CD4-positive, alpha-beta T cell treated with Interleukin-4 for 1 hour (primary cell): ENCODE measurements at regions not wholly inside any gene's neighbourhood (a gene's known extent, or its start where the extent isn't known, plus 50 kb on each side); places are given as distances from the start of the nearest gene placed in this dataset.
"Not testable (repeated sequence)": the region's sequence is repeated elsewhere in the genome, so short reads cannot be mapped to it uniquely, and the experiment has no call there.

ENCODE experiments used
- DNase-seq, 2 donors: peaks; one replicate each; pipeline ENCODE4 v3.0.0-alpha.2; 2020 to 2022

DNA sequence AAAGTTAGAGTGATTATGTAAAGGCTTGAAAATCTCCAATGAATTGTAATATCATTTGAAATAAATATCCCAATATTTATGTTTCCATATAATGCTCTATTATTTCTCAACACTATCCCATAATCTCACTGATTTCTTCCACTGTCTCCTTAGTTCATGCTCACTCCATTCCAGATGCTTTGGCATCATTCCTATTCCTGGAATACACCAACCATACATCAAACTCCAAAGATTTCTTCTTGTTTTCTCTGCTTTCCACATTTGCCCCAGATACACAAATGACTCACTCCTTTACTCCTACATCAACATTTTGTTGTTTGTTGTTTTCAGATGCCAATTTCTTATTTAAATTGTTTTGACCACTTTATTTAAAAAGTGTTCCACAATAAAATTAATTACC lies 1390.8 kb downstream of the ZPLD1 start:
- DNase-seq = no peak

DNA sequence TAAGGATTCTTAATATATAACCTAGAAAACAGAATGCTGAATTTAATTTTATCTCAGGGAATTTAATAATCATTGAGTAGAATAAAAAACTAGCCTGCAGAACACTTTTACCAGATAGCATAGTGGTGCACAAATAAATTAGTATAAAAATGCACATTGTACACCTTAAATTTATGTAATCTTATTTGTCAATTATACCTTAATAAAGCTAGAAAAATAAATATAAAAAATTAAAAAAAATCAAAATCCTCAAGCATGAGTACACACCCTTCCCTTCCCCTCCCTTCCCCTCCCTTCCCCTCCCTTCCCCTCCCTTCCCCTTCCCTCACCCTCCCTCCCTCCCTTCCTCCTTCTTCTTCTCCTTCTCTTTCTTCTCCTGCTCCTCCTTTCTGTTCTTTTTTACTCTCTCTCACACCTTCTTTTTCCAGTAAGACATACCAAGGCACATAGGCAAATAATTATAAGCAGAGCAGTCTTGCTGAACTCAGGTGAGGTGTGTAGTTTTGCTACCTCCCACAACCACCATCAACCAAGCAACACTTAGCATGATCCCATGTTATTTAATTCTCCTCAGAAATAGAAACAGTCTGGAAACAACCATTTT lies 1395.0 kb downstream of the ZPLD1 start:
- no peak for DNase-seq

DNA sequence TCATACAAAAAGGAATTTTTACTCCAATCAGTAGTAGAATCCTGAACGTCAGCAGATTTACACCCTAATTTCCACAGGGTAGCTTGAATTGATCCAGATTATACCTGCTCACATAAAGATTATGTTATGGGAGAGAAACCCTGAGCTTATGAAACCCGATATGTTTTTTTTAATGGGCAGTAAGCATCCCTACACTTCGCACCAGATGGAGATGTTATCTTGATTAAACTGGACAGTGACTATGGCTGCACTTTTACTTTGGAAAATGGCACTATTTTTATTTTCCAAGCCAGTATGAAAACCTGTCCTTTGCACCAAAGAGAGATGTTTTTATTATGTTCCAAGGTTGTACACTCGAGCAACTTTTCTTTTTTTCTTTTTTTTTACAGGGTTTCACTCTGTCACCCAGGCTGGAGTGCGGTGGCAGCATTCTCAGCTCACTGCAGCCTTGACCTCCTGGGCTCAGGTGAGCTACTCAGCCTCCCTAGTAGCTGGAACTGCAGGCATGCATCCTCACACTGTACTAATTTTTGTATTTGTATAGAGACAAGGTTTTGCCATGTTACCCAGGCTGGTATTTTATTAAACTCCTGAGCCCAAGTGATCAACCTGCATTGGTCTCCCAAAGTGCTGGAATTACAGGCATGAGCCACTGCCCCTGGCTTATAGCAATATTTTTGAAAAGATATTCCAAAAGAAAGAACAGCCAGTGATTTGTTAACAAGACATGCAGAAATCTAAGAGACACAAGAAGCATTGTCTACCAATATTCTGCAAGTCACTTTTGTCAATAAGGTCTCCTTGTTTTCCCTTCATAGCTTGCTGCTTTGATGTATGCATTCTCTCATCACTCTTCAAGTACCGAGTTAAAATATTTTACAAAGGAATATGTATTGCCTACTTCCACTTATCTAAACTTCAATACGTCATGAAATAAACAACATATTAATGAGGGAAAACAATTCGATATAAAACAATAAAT lies 1412.6 kb downstream of the ZPLD1 start:
- no peak for DNase-seq

DNA sequence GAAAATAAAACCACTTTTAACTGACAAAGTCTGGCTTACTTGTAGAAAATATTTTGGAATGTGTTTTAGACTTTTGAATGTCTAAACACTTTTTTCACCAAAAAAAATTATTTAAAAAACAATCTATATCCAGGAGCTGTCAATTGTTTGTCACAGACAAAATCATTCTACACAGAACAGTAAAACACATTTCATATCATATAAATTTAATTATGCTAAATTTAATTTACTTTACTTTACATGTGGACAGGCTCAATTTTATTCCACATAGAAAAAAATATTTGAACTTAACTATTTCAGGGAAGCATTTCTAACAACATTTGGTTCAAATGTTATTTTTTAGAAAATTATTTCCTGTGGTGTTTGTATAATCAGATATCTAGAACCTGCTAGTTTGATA lies 1417.0 kb downstream of the ZPLD1 start:
- no peak for DNase-seq

DNA sequence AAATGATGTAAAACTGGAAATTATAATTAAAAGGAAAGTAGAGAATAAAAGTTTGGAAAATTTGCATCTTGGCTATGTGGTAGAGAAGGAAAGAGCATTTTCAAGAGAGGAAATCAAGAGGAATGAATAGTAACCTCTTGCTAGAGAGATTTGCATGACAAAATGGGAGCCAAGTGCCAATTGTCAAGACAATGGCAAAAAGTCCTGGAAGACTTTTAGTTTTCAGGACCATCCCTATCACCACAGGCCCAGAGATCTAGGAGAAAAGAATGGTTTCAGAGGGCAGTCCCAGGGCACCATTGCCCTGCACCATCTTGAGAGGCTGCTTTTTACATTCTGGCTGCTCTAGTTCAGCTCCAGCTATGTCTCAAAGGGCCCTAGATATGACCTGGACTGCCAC lies 1427.6 kb downstream of the ZPLD1 start:
- DNase-seq = no peak

DNA sequence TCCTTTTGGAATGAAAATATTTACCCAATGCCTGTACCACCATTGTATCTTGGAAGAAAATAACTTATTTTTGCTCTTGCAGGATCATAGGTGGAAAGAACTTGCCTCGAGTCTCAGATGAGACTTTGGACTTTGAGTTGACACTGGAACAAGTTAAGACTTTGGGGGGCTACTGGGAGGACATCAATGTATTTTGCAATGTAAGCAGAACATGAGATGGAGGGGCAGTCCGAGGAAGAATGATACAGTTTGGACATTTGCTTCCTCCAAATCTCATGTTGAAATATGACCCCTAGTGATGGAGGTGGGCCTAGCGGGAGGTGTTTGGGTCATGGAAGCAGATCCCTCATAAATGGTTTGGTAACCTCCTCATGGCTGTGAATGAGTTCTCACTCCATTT lies 1428.6 kb downstream of the ZPLD1 start:
- DNase-seq = no peak

DNA sequence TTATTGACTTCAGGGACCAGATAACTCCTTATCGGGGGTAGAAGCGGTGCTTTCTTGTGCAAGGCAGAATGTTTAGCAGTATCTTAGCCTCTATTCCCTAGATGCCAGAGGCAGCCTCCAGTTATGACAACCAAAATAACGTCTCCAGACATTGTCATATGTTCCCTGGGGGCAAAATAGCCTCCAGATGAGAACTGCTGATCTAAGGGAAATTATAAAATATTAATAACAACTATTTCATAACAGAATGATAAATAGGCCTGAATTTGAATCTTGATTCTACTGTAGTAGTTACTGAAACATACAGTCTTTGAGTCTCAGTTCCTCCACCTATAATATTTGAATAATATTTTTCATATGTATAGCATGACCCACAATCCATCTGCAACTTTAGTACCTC lies 1431.3 kb downstream of the ZPLD1 start:
- DNase-seq = no peak

DNA sequence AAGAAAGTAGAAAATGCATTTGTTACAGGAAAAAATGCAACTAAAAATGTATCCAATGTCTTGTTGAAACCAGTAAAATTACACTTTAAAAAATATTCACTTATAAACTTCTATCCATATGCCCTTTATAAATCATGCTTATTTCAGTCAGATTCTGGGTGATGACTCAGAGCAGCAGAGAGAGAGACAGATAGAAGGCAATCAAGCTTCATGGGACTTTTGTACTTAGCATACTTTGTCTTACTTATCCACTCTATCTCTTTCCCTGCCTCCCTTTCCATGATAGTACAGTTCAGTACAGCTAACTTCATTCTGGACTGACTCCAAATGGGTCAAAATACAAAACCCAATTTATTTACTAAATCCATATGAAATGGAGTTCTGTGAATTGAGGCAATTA lies 1438.2 kb downstream of the ZPLD1 start:
- no peak for DNase-seq

DNA sequence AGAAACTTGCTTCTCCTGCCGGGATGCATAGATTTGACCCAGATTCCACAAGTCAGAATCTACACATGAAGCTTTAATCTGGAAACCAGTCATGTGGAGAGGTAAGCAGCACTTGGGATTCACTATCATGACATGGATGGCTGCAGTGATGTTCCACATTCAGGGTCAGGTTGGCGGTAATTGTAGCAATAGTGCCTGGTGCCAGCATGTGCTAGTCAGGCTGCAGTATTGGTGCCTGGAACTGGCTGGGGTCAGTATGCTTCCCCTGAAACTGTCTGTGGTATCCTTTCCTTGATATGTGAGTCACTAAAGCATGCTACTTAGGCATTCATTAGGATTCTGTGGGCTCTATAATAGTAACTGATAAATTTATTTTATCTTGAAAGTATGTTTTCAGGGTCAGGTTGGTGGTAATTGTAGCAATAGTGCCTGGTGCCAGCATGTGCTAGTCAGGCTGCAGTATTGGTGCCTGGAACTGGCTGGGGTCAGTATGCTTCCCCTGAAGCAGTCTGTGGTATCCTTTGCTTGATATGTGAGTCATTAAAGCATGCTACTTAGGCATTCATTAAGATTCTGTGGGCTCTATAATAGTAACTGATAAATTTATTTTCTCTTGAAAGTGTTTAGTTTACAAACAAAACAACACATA lies 1439.2 kb downstream of the ZPLD1 start:
- no peak for DNase-seq

DNA sequence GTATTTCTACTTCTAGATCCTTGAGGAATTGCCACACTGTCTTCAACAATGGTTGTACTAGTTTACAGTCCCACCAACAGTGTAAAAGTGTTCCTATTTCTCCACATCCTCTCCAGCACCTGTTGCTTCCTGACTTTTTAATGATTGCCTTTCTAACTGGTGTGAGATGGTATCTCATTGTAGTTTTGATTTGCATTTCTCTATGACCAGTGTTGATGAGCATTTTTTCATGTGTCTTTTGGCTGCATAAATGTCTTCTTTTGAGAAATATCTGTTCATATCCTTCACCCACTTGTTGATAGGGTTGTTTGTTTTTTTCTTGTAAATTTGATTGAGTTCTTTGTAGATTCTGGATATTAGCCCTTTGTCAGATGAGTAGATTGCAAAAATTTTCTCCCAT lies 1447.0 kb downstream of the ZPLD1 start:
- DNase-seq = not testable (repeated sequence)

DNA sequence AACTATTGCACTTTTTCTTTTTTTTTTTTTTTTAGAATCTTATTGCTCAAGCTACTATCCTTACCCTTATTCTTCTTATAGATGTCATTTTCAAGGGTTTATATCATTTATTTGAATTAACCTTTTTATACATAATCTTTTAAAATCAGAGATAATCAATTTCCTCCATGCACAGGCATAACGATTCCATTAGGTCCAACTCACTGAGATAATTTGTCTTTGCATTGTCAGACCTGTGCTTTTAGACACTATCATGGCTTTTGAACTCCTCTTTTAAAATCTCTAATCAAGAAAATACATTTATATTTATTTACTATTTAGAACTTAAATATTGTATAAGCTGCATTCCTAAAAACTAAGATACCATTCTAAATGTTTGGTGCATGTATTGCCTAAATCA lies 1454.9 kb downstream of the ZPLD1 start:
- DNase-seq = no peak

DNA sequence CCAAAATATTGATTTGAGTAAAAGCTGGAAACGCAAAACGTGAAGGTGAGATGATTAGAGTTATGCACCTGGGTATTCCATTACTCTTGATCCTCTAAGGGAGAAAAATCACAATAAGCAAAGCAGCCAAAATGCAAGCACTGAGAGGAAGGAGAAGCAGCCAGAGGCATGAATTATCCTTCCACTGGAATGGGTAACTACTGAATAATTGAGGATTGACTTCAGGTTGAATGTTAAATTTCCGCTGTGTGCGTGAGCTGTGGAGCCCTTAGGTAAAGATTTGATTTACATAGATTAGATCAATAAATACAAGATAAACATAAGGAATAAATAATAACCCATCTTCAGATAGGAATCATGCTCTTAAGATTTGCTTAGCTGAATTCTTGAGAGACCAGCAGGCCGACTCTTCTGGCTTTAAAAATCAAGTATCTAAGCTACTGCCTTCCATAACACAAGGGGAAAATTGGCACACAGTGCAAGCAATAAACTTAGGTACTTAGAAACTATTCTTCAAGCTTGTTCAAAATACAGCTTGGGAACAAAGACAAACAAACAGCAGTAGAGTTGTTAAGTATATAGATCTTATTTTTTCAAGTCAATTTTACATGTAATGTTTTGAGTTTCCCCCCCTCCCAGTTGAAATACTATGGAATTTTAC lies 1459.5 kb downstream of the ZPLD1 start:
- DNase-seq = no peak

DNA sequence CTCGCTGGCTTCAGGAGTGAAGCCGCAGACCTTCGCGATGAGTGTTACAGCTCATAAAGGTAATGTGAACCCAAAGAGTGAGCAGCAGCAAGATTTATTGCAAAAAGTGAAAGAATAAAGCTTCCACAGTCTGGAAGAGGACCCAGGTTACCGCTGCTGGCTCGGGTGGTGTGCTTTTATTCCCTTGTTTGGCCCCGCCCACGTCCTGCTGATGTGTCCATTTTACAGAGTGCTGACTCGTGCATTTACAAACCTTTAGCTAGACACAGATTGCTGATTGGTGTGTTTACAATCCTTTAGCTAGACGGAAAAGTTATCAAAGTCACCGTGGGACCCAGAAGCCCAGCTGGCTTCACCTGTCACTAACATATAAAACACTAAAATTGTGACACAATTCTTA lies 1464.5 kb downstream of the ZPLD1 start:
- DNase-seq = no peak

DNA sequence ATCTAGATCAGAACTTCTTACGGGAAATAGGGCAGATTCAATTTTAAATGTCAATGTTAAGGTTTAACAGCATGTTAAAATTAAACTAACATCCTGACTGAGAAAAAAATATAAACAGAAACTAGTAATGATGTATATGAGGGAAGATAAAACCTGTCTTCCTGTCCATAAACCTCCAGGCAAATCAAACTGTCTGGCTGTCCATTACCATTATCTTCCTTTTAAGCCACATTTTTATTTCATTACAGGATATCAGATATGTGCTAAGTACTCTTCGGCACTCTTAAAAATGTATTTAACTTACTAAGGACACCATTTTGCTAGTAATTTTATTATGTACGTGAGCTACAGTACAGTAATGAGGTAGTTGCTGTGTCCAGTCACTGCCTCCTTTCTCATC lies 1461.7 kb upstream of the ALCAM start:
- no peak for DNase-seq

DNA sequence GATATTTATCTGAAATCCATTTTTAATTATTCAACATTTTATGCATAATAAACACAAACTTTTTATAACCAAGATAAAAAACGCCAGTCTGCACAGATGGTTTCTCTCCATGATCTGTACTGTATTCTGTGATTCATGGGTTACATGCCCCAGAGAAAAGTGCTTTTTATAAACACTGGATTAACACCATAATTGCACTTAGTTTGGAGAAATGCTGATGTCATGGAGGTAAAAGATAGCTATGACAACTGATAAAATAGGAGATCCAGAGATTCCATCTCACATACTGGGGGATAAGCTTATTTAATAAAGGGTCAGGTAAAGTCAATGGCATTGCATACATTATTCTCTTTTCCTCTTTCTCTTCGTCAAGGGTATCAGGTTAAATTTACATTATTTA lies 1460.4 kb upstream of the ALCAM start:
- no peak for DNase-seq

DNA sequence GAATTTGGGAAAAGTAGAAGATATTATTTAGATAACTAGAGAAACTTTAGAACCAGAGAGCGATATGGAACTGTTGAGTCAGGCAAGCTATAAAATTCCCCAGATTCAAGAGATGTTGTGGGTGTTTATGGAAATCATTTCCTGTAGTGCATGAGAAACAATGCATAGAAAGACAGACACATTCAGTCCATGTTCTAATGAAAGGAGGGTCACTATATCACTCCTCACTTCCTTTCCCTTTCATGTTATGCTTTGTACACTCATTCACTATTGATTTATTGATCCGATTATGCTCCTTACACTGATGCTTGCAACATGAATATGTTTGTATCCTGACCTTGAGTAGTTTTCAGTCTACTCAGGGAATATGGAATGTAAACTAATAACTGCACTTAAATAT lies 1459.9 kb upstream of the ALCAM start:
- no peak for DNase-seq

DNA sequence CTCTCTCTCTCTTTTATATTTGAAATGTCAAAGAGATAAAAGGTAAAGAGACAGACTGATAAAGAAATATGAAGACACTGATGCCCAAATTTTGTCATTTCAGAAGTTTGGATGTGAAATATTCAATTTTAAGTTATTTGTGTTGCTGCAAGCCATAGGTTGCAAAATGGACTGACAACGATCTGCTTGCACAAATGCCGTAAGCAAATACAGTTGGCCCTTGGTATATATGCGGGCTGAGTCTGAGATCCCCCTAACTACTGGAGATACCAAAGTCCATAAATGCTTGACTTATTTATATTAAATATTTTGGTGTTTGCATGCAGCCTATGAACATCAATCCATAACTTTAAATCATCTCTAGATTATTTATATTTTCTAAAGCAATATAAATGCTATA lies 1459.1 kb upstream of the ALCAM start:
- DNase-seq = no peak

DNA sequence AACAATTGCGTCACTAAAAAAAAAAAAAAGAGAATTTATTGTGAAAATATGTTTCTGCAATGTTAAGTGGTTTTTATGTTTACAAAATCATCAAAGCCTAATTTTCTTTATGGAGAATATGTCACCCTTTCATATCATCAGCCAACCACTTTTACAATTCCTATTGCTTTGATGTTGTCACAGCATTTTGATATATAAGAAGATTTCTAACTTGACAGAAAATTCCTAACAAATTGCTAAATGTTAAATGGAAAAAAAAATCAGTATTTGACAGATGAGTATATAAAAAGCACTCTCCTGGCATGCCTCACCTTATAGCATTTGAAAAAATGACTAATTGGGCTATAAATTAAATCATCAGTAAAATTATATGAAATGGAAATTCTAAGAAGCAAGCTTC lies 1457.3 kb upstream of the ALCAM start:
- DNase-seq = no peak

DNA sequence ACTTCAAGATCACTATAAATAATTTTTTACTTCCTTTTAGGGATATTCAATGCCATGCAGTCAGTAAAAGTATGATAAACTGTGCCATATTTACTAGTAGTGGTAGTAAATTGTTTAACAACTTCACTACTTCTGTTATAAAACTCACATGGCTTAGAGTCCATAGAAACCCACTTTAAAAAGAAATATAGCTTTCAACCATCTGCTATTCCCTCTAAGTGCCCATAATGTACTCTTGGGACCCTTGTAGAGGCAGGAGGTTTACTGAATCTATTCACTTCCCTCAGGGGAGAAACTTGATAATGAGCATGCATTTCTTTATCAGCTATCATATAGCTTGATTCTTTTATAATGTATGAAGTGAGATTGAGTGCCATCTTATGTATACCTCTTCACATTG lies 1448.4 kb upstream of the ALCAM start:
- no peak for DNase-seq

DNA sequence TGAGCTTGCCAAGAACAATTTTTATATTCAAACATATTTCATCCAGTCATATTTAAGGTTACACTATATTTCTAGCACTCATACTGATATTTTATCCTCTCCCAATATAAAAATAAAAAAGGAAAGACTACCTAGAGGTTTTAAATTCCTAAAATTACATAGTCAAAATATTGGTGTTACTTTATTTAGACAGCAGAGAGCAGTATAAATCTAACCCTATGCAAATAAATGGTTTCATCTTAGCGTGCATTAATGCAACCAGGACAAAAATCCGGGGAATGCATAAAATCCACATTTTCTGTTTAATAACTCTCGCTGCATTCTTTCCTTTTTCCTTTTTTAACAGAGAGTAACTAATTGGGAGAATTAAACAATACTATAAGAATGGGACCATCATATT lies 1447.4 kb upstream of the ALCAM start:
- no peak for DNase-seq

DNA sequence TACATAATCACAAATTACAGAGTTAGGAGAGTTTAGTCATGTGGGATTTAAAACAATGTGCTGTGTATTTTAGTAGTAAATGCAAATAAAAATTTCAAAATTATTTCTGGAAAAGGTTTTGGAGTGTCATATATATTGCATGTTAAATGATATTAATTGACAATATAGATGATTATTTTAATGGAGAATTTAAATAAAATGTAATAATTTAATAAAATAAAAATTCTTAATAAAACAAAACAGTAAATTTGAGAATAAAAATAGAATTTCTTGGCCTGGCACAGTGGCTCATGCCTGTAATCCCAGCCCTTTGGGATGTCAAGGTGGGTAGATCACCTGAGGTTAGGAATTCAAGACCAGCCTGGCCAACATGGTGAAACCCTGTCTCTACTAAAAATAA lies 1442.8 kb upstream of the ALCAM start:
- no peak for DNase-seq

DNA sequence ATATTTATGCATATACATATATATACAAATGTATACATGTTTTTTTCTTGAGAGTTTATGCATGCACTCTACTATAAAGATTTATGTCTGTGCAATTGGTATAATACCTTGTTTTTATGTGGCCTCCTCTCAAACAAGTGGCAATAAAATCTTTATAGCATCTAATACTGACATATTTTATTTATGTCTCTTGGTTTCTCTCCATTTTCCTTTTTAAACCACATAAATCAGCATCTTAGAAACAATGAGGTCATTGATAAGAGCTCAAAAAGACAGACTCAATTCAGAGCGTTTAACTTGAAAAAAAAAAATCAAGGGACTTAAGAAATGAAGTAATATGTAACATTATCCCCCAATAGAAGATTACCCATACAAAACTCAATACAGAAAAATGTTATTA lies 1442.2 kb upstream of the ALCAM start:
- DNase-seq = no peak

DNA sequence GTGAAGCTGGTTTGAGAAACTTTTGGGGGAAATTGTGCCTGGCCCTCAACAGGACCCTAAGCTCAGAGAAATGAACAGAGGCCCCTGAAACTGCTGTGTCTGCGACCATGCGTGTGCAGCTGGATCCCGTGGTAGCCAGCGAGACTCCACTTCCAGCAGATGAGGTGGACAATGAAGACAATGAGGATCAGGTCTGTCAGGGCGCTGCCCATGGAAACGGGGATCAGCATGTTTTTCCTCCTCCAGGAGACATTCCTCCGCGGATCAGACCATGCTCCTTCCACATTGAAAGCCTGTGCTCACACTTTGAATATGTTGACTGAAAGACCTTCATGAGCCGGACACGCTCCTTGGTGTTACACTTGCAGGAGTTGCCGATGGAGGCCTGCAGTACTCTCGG lies 1439.8 kb upstream of the ALCAM start:
- no peak for DNase-seq

DNA sequence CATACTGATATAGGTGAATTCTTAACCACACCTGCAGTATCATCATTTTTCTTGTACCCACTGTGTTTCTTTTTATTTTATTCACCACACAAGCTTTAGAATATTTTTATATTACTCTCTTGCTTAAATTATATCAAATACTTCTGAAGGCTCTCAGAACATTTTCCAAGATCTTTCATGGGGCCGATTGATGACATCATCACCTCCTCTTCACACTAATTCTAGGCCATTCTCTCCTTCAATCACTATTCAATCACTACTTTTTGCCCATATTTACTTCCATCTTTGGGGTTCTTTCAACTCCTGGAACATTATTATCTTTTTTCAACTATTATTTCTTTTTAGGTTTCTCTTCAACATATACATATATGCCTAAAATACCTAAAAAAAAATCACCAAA lies 1438.8 kb upstream of the ALCAM start:
- no peak for DNase-seq
